GM18517 (cell line): ENCODE measurements at regions not wholly inside any gene's neighbourhood (a gene's known extent, or its start where the extent isn't known, plus 50 kb on each side); places are given as distances from the start of the nearest gene placed in this dataset.
"Not testable (repeated sequence)": the region's sequence is repeated elsewhere in the genome, so short reads cannot be mapped to it uniquely, and the experiment has no call there.

Source experiments
- ATAC-seq: cut with Tn5 transposase; IDR thresholded peaks from one replicate; pipeline ENCODE4 v1.9.1; 2021; ENCODE audit warnings: mild to moderate bottlenecking, moderate library complexity; ENCODE audit not compliant: unreplicated experiment

GRCh38 chr14:43356979-43357545, 1150.0 kb downstream of the FSCB start:
- ATAC-seq, result no peak

GRCh38 chr14:43356382-43356781, 1150.7 kb downstream of the FSCB start:
- ATAC-seq, result no peak

- no peak for ATAC-seq
These were observed 1165.2 kb downstream of the FSCB start for GRCh38 chr14:43341921-43342320.

- ATAC-seq, result no peak
These were observed 1168.4 kb downstream of the FSCB start for GRCh38 chr14:43338713-43339112.

- ATAC-seq, result no peak
These were observed 1170.7 kb downstream of the FSCB start for GRCh38 chr14:43336351-43336750.

GRCh38 chr14:43326501-43327407, 1180.3 kb downstream of the FSCB start:
- not testable (repeated sequence) for ATAC-seq

GRCh38 chr14:43316427-43316826, 1190.7 kb downstream of the FSCB start:
- no peak for ATAC-seq

GRCh38 chr14:43313719-43314118, 1193.4 kb downstream of the FSCB start:
- no peak for ATAC-seq

- ATAC-seq, result no peak
These were observed 1198.5 kb downstream of the FSCB start for GRCh38 chr14:43308421-43309110.

- ATAC-seq, result no peak
These were observed 1199.2 kb downstream of the FSCB start for GRCh38 chr14:43307836-43308235.

- ATAC-seq, result no peak
These were observed 1201.0 kb downstream of the FSCB start for GRCh38 chr14:43306053-43306452.

- no peak for ATAC-seq
These were observed 1209.3 kb downstream of the FSCB start for GRCh38 chr14:43297794-43298193.

- ATAC-seq, result not testable (repeated sequence)
These were observed 1211.0 kb downstream of the FSCB start for GRCh38 chr14:43296061-43296460.

GRCh38 chr14:43285575-43285974, 1221.5 kb downstream of the FSCB start:
- ATAC-seq, result no peak

GRCh38 chr14:43260056-43260455, 1247.0 kb downstream of the FSCB start:
- ATAC-seq, result no peak

- ATAC-seq, result no peak
These were observed 1248.7 kb downstream of the FSCB start for GRCh38 chr14:43258396-43258795.

GRCh38 chr14:43256996-43257395, 1250.1 kb downstream of the FSCB start:
- not testable (repeated sequence) for ATAC-seq

GRCh38 chr14:43252866-43253265, 1254.2 kb downstream of the FSCB start:
- ATAC-seq, result no peak

GRCh38 chr14:43249591-43249990, 1257.5 kb downstream of the FSCB start:
- ATAC-seq, result no peak

- ATAC-seq, result no peak
These were observed 1258.0 kb downstream of the FSCB start for GRCh38 chr14:43249116-43249515.

GRCh38 chr14:43247877-43248276, 1259.2 kb downstream of the FSCB start:
- ATAC-seq, result no peak

- no peak for ATAC-seq
These were observed 1262.9 kb downstream of the FSCB start for GRCh38 chr14:43244142-43244625.
